ENCODE measurements at regions not wholly inside any gene's neighbourhood (a gene's known extent, or its start where the extent isn't known, plus 50 kb on each side); places are given as distances from the start of the nearest gene placed in this dataset.

GRCh38 chr18:76142611-76143010, 352.4 kb downstream of the ZNF516 start:
- H3F3A ChIP-seq (ENCODE audit: insufficient read depth) = no peaks in the 10 kb centered on the region
- no peak overlapping the region for H2AFZ ChIP-seq (ENCODE audit: low read depth, low read length, severe bottlenecking)
- no peaks in the 10 kb centered on the region for H3K79me2 ChIP-seq (ENCODE audit: insufficient read depth, low read length)
- no peak overlapping the region for H3K4me2 ChIP-seq (ENCODE audit: low read depth, low read length, poor library complexity, severe bottlenecking)
- no peaks in the 10 kb centered on the region for H3K27me3 ChIP-seq (ENCODE audit: low read length)
- no peak overlapping the region for H3K27ac ChIP-seq (ENCODE audit: low read depth, low read length)
- no peak overlapping the region for H3K9ac ChIP-seq (ENCODE audit: low read length)
- no peaks in the 10 kb centered on the region for H3K36me3 ChIP-seq (ENCODE audit: low read length)
- TF ChIP-seq EZH2phosphoT487 (conservative IDR thresholded peaks at IDR 0.05; ENCODE audit: low read length) (no peak), CTCF (IDR thresholded peaks at IDR 0.05; ENCODE audit: insufficient read depth, low read length, poor library complexity, severe bottlenecking) (no peak)
- no peaks in the 10 kb centered on the region for H4K20me1 ChIP-seq (ENCODE audit: low read depth, low read length)
- H3K9me2 ChIP-seq (replicated peaks; ENCODE audit: insufficient read depth, low read length) = no peaks in the 10 kb centered on the region
- no peak overlapping the region for H3K4me3 ChIP-seq (ENCODE audit: insufficient read depth, low read length, poor library complexity, severe bottlenecking)
- H3K9me3 ChIP-seq (ENCODE audit: insufficient read depth, low read length) = no peaks in the 10 kb centered on the region

- H3K36me3 ChIP-seq (ENCODE audit: low read length) = no peaks in the 10 kb centered on the region
- no peaks in the 10 kb centered on the region for H3K79me2 ChIP-seq (ENCODE audit: insufficient read depth, low read length)
- H3K27me3 ChIP-seq (ENCODE audit: low read length) = no peaks in the 10 kb centered on the region
- TF ChIP-seq EZH2phosphoT487 (conservative IDR thresholded peaks at IDR 0.05; ENCODE audit: low read length) (no peak), CTCF (IDR thresholded peaks at IDR 0.05; ENCODE audit: insufficient read depth, low read length, poor library complexity, severe bottlenecking) (no peak)
- H3F3A ChIP-seq (ENCODE audit: insufficient read depth) = no peaks in the 10 kb centered on the region
- no peaks in the 10 kb centered on the region for H4K20me1 ChIP-seq (ENCODE audit: low read depth, low read length)
- no peak overlapping the region for H3K4me3 ChIP-seq (ENCODE audit: insufficient read depth, low read length, poor library complexity, severe bottlenecking)
- no peaks in the 10 kb centered on the region for H3K9me2 ChIP-seq (replicated peaks; ENCODE audit: insufficient read depth, low read length)
- no peak overlapping the region for H2AFZ ChIP-seq (ENCODE audit: low read depth, low read length, severe bottlenecking)
- no peak overlapping the region for H3K27ac ChIP-seq (ENCODE audit: low read depth, low read length)
- no peak overlapping the region for H3K9ac ChIP-seq (ENCODE audit: low read length)
- H3K9me3 ChIP-seq (ENCODE audit: insufficient read depth, low read length) = no peaks in the 10 kb centered on the region
- H3K4me2 ChIP-seq (ENCODE audit: low read depth, low read length, poor library complexity, severe bottlenecking) = no peak overlapping the region
These were observed 355.2 kb downstream of the ZNF516 start for GRCh38 chr18:76139844-76140243.

GRCh38 chr18:76137216-76137615, 357.8 kb downstream of the ZNF516 start:
- Histone ChIP-seq H2AFZ (ENCODE audit: low read depth, low read length, severe bottlenecking) (no peak overlapping the region), H3K79me2 (ENCODE audit: insufficient read depth, low read length) (no peaks in the 10 kb centered on the region), H3K9ac (ENCODE audit: low read length) (no peak overlapping the region), H3K27me3 (ENCODE audit: low read length) (no peaks in the 10 kb centered on the region), H3K9me2 (replicated peaks; ENCODE audit: insufficient read depth, low read length) (no peaks in the 10 kb centered on the region), H3K36me3 (ENCODE audit: low read length) (no peaks in the 10 kb centered on the region), H4K20me1 (ENCODE audit: low read depth, low read length) (no peaks in the 10 kb centered on the region), H3K4me3 (ENCODE audit: insufficient read depth, low read length, poor library complexity, severe bottlenecking) (no peak overlapping the region), H3F3A (ENCODE audit: insufficient read depth) (no peaks in the 10 kb centered on the region), H3K4me2 (ENCODE audit: low read depth, low read length, poor library complexity, severe bottlenecking) (no peak overlapping the region), H3K27ac (ENCODE audit: low read depth, low read length) (no peak overlapping the region), H3K9me3 (ENCODE audit: insufficient read depth, low read length) (no peaks in the 10 kb centered on the region)
- TF ChIP-seq CTCF (IDR thresholded peaks at IDR 0.05; ENCODE audit: insufficient read depth, low read length, poor library complexity, severe bottlenecking) = no peak
- TF ChIP-seq EZH2phosphoT487 (conservative IDR thresholded peaks at IDR 0.05; ENCODE audit: low read length) = no peak
